ENCODE measurements at regions not wholly inside any gene's neighbourhood (a gene's known extent, or its start where the extent isn't known, plus 50 kb on each side); places are given as distances from the start of the nearest gene placed in this dataset.

GRCh38 chr20:55676097-55676496 lies 329.2 kb downstream of the CBLN4 start:
- TF ChIP-seq BHLHE40 (IDR thresholded peaks at IDR 0.05; ENCODE audit: borderline replicate concordance) (no peak), LEF1 (IDR thresholded peaks at IDR 0.05; ENCODE audit: borderline replicate concordance) (no peak), SP1 (IDR thresholded peaks at IDR 0.05) (no peak), FOXM1 (IDR thresholded peaks at IDR 0.05; ENCODE audit: borderline replicate concordance) (no peak)
